ENCODE measurements at regions not wholly inside any gene's neighbourhood (a gene's known extent, or its start where the extent isn't known, plus 50 kb on each side); places are given as distances from the start of the nearest gene placed in this dataset.

GRCh38 chr6:78565997-78566396 is 301.4 kb upstream of the IRAK1BP1 start:
- Histone ChIP-seq H3K27ac (replicated peaks) (no peak overlapping the region), H3K4me3 (replicated peaks; ENCODE audit: insufficient read depth, low read length) (no peak overlapping the region), H3K27me3 (ENCODE audit: insufficient read depth, poor library complexity, severe bottlenecking) (no peaks in the 10 kb centered on the region)
- no peak for DNase-seq (ENCODE audit: low read depth in 1 of 2, low spot score in 1 of 2)
- TF ChIP-seq POLR2AphosphoS5 (IDR thresholded peaks at IDR 0.05; ENCODE audit: low read depth), result no peak
- TF ChIP-seq, protein P1, sequence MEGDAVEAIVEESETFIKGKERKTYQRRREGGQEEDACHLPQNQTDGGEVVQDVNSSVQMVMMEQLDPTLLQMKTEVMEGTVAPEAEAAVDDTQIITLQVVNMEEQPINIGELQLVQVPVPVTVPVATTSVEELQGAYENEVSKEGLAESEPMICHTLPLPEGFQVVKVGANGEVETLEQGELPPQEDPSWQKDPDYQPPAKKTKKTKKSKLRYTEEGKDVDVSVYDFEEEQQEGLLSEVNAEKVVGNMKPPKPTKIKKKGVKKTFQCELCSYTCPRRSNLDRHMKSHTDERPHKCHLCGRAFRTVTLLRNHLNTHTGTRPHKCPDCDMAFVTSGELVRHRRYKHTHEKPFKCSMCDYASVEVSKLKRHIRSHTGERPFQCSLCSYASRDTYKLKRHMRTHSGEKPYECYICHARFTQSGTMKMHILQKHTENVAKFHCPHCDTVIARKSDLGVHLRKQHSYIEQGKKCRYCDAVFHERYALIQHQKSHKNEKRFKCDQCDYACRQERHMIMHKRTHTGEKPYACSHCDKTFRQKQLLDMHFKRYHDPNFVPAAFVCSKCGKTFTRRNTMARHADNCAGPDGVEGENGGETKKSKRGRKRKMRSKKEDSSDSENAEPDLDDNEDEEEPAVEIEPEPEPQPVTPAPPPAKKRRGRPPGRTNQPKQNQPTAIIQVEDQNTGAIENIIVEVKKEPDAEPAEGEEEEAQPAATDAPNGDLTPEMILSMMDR (IDR thresholded peaks at IDR 0.05; ENCODE audit: insufficient read depth, low read length), result no peak
- no peak for TF ChIP-seq GABPA (IDR thresholded peaks at IDR 0.05; ENCODE audit: low read depth)
- TF ChIP-seq REST (IDR thresholded peaks at IDR 0.05; ENCODE audit: insufficient replicate concordance, low read depth), result no peak
- TF ChIP-seq SPI1 (IDR thresholded peaks at IDR 0.05; ENCODE audit: borderline replicate concordance, low read depth), result no peak

DNA sequence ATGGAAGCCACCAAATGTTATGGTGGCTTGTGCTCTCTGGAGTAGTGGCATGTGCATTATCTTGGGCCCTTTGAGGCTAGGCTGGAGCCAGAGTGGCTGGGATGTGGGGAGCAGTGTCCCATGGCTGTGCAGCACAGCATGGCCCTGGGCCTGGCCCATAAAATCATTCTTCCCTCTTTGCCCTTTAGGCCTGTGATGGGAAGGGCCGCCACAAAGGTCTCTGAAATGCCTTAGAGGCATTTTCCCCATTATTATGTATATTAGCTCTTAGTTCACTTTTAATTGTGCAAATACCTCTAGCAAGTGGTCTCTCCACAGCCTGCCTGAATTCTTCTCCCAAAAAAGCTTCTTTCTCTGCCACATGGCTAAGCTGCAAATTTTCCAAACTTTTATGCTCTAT is 297.3 kb upstream of the IRAK1BP1 start:
- TF ChIP-seq SPI1 (IDR thresholded peaks at IDR 0.05; ENCODE audit: borderline replicate concordance, low read depth), result no peak
- no peak for TF ChIP-seq REST (IDR thresholded peaks at IDR 0.05; ENCODE audit: insufficient replicate concordance, low read depth)
- TF ChIP-seq GABPA (IDR thresholded peaks at IDR 0.05; ENCODE audit: low read depth), result no peak
- TF ChIP-seq, protein P1 (IDR thresholded peaks at IDR 0.05; ENCODE audit: insufficient read depth, low read length), result no peak
- no peak for TF ChIP-seq POLR2AphosphoS5 (IDR thresholded peaks at IDR 0.05; ENCODE audit: low read depth)
- no peak overlapping the region for H3K4me3 ChIP-seq (replicated peaks; ENCODE audit: insufficient read depth, low read length)
- no peak for DNase-seq (ENCODE audit: low read depth in 1 of 2, low spot score in 1 of 2)
- H3K27me3 ChIP-seq (ENCODE audit: insufficient read depth, poor library complexity, severe bottlenecking), result no peaks in the 10 kb centered on the region
- H3K27ac ChIP-seq (replicated peaks), result no peak overlapping the region

DNA sequence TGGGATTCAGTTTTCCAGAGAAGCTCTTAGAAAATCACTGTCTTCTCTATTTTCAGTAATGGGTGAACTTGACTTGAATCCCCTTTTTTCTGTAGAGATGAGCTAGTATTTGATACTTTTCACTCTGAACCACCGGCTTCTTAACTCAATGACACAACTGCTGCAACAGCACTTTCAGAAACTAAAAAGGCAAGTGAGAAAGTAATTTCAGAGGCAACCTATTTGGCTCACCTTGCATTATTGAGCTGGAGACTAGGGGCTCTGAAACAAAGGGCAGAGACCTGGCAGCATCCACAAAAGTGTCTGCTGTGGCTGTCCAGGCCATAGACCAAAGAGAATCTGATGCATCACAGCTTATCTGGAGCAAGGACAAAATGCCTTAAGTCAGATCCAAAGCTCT is 289.8 kb upstream of the IRAK1BP1 start:
- Histone ChIP-seq H3K27ac (replicated peaks) (no peak overlapping the region), H3K4me3 (replicated peaks; ENCODE audit: insufficient read depth, low read length) (no peak overlapping the region), H3K27me3 (ENCODE audit: insufficient read depth, poor library complexity, severe bottlenecking) (no peaks in the 10 kb centered on the region)
- DNase-seq (ENCODE audit: low read depth in 1 of 2, low spot score in 1 of 2), result no peak
- TF ChIP-seq, protein P1 (IDR thresholded peaks at IDR 0.05; ENCODE audit: insufficient read depth, low read length), result no peak
- no peak for TF ChIP-seq GABPA (IDR thresholded peaks at IDR 0.05; ENCODE audit: low read depth)
- no peak for TF ChIP-seq SPI1 (IDR thresholded peaks at IDR 0.05; ENCODE audit: borderline replicate concordance, low read depth)
- no peak for TF ChIP-seq REST (IDR thresholded peaks at IDR 0.05; ENCODE audit: insufficient replicate concordance, low read depth)
- no peak for TF ChIP-seq POLR2AphosphoS5 (IDR thresholded peaks at IDR 0.05; ENCODE audit: low read depth)
